OCI-LY3 (cell line): ENCODE measurements at regions not wholly inside any gene's neighbourhood (a gene's known extent, or its start where the extent isn't known, plus 50 kb on each side); places are given as distances from the start of the nearest gene placed in this dataset.

Source experiments
- EZH2phosphoT487 ChIP-seq: fragments of 200-600 bp; shearing (Covaris generic); IDR thresholded peaks from 2 replicates; pipeline ENCODE4 v1.6.1; 2018; ENCODE audit warnings: antibody characterized with exemption, mixed run types, low read depth
- TF ChIP-seq, protein P1 (sequence below): fragments of 200-600, 300-600 bp; sonication (generic); IDR thresholded peaks from 2 replicates; pipeline ENCODE4 v1.5.1; 2014; ENCODE audit warnings: antibody characterized with exemption, low read length, low read depth

GRCh38 chr11:80379620-80380278 is 938.9 kb upstream of the TENM4 start:
- TF ChIP-seq, protein P1, sequence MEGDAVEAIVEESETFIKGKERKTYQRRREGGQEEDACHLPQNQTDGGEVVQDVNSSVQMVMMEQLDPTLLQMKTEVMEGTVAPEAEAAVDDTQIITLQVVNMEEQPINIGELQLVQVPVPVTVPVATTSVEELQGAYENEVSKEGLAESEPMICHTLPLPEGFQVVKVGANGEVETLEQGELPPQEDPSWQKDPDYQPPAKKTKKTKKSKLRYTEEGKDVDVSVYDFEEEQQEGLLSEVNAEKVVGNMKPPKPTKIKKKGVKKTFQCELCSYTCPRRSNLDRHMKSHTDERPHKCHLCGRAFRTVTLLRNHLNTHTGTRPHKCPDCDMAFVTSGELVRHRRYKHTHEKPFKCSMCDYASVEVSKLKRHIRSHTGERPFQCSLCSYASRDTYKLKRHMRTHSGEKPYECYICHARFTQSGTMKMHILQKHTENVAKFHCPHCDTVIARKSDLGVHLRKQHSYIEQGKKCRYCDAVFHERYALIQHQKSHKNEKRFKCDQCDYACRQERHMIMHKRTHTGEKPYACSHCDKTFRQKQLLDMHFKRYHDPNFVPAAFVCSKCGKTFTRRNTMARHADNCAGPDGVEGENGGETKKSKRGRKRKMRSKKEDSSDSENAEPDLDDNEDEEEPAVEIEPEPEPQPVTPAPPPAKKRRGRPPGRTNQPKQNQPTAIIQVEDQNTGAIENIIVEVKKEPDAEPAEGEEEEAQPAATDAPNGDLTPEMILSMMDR: no peak
- no peak for TF ChIP-seq EZH2phosphoT487
